ENCODE measurements at regions not wholly inside any gene's neighbourhood (a gene's known extent, or its start where the extent isn't known, plus 50 kb on each side); places are given as distances from the start of the nearest gene placed in this dataset.
A peak's percentile ranks its signal among the peaks of the same experiment; 100 is the strongest.
"Not testable (repeated sequence)": the region's sequence is repeated elsewhere in the genome, so short reads cannot be mapped to it uniquely, and the experiment has no call there.

- DNase-seq (ENCODE audit: low read depth in 2 of 2): peak in 1 of 2 donors; percentile 41
Measured at GRCh38 chr5:91469517-91470165, 86.5 kb upstream of the ARRDC3 start.

- peak in 1 of 2 donors; percentile 41 for DNase-seq (ENCODE audit: low read depth in 2 of 2)
Measured at GRCh38 chr5:91468651-91469422, 85.7 kb upstream of the ARRDC3 start.

GRCh38 chr5:91464886-91465646 lies 81.9 kb upstream of the ARRDC3 start:
- DNase-seq (ENCODE audit: low read depth in 2 of 2): no peak

- DNase-seq (ENCODE audit: low read depth in 2 of 2): no peak
Measured at GRCh38 chr5:91457681-91458058, 74.6 kb upstream of the ARRDC3 start.

GRCh38 chr5:91456928-91457680 lies 74.0 kb upstream of the ARRDC3 start:
- no peak for DNase-seq (ENCODE audit: low read depth in 2 of 2)

GRCh38 chr5:91449083-91449482 lies 66.0 kb upstream of the ARRDC3 start:
- DNase-seq (ENCODE audit: low read depth in 2 of 2): no peak

- not testable (repeated sequence) for DNase-seq (ENCODE audit: low read depth in 2 of 2)
Measured at GRCh38 chr5:91448079-91448478, 65.0 kb upstream of the ARRDC3 start.

- DNase-seq (ENCODE audit: low read depth in 2 of 2): not testable (repeated sequence)
Measured at GRCh38 chr5:91446880-91447279, 63.8 kb upstream of the ARRDC3 start.

- DNase-seq (ENCODE audit: low read depth in 2 of 2): no peak
Measured at GRCh38 chr5:91443761-91444467, 60.8 kb upstream of the ARRDC3 start.

- peak in 1 of 2 donors; percentile 20 for DNase-seq (ENCODE audit: low read depth in 2 of 2)
Measured at GRCh38 chr5:91443023-91443422, 59.9 kb upstream of the ARRDC3 start.

- no peak for DNase-seq (ENCODE audit: low read depth in 2 of 2)
Measured at GRCh38 chr5:91441082-91441481, 58.0 kb upstream of the ARRDC3 start.

- DNase-seq (ENCODE audit: low read depth in 2 of 2): no peak
Measured at GRCh38 chr5:91438871-91439270, 55.8 kb upstream of the ARRDC3 start.

GRCh38 chr5:91436241-91436640 lies 53.1 kb upstream of the ARRDC3 start:
- DNase-seq (ENCODE audit: low read depth in 2 of 2): peak in 1 of 2 donors; percentile 1

- no peak for DNase-seq (ENCODE audit: low read depth in 2 of 2)
Measured at GRCh38 chr5:91434348-91434747, 51.2 kb upstream of the ARRDC3 start.

- no peak for DNase-seq (ENCODE audit: low read depth in 2 of 2)
Measured at GRCh38 chr5:91433861-91434260, 50.7 kb upstream of the ARRDC3 start.

Measured in lung microvascular endothelial cell (primary cell).